ENCODE measurements at regions not wholly inside any gene's neighbourhood (a gene's known extent, or its start where the extent isn't known, plus 50 kb on each side); places are given as distances from the start of the nearest gene placed in this dataset.

GRCh38 chr9:117587263-117587662 is 116.9 kb upstream of the TLR4 start:
- TF ChIP-seq CTCF (IDR thresholded peaks at IDR 0.05; ENCODE audit: low read length) (no peak), EZH2 (optimal IDR thresholded peaks at IDR 0.05; ENCODE audit: low read depth, low read length) (no peak), EZH2phosphoT487 (IDR thresholded peaks at IDR 0.05; ENCODE audit: low read length) (no peak)

Data from MM.1S (cell line).